ENCODE measurements at regions not wholly inside any gene's neighbourhood (a gene's known extent, or its start where the extent isn't known, plus 50 kb on each side); places are given as distances from the start of the nearest gene placed in this dataset.

- Histone ChIP-seq H3K4me3 (replicated peaks; ENCODE audit: insufficient read depth, low read length) (no peak overlapping the region), H3K27me3 (ENCODE audit: insufficient read depth, poor library complexity, severe bottlenecking) (peaks cover 4% of the 10 kb centered on the region), H3K27ac (replicated peaks) (no peak overlapping the region)
- DNase-seq (ENCODE audit: low read depth in 1 of 2, low spot score in 1 of 2) = no peak
- TF ChIP-seq REST (IDR thresholded peaks at IDR 0.05; ENCODE audit: insufficient replicate concordance, low read depth) (no peak), CTCF (IDR thresholded peaks at IDR 0.05; ENCODE audit: insufficient read depth, low read length) (no peak), POLR2AphosphoS5 (IDR thresholded peaks at IDR 0.05; ENCODE audit: low read depth) (no peak), GABPA (IDR thresholded peaks at IDR 0.05; ENCODE audit: low read depth) (no peak), SPI1 (IDR thresholded peaks at IDR 0.05; ENCODE audit: borderline replicate concordance, low read depth) (no peak)
Measured at GRCh38 chr5:6838736-6839135, 125.5 kb downstream of the TENT4A start.

GRCh38 chr5:6840136-6840793 is 127.0 kb downstream of the TENT4A start:
- Histone ChIP-seq H3K27me3 (ENCODE audit: insufficient read depth, poor library complexity, severe bottlenecking) (peaks cover 4% of the 10 kb centered on the region), H3K4me3 (replicated peaks; ENCODE audit: insufficient read depth, low read length) (no peak overlapping the region), H3K27ac (replicated peaks) (no peak overlapping the region)
- TF ChIP-seq CTCF (IDR thresholded peaks at IDR 0.05; ENCODE audit: insufficient read depth, low read length) (no peak), POLR2AphosphoS5 (IDR thresholded peaks at IDR 0.05; ENCODE audit: low read depth) (no peak), SPI1 (IDR thresholded peaks at IDR 0.05; ENCODE audit: borderline replicate concordance, low read depth) (no peak), REST (IDR thresholded peaks at IDR 0.05; ENCODE audit: insufficient replicate concordance, low read depth) (no peak)
- DNase-seq (ENCODE audit: low read depth in 1 of 2, low spot score in 1 of 2) = no peak

GRCh38 chr5:6843335-6843734 is 130.1 kb downstream of the TENT4A start:
- no peak for DNase-seq (ENCODE audit: low read depth in 1 of 2, low spot score in 1 of 2)
- no peak overlapping the region for H3K27ac ChIP-seq (replicated peaks)
- no peak overlapping the region for H3K4me3 ChIP-seq (replicated peaks; ENCODE audit: insufficient read depth, low read length)
- TF ChIP-seq GABPA (IDR thresholded peaks at IDR 0.05; ENCODE audit: low read depth) = no peak
- no peak for TF ChIP-seq REST (IDR thresholded peaks at IDR 0.05; ENCODE audit: insufficient replicate concordance, low read depth)
- no peak for TF ChIP-seq SPI1 (IDR thresholded peaks at IDR 0.05; ENCODE audit: borderline replicate concordance, low read depth)
- no peak for TF ChIP-seq CTCF (IDR thresholded peaks at IDR 0.05; ENCODE audit: insufficient read depth, low read length)
- peaks cover 4% of the 10 kb centered on the region for H3K27me3 ChIP-seq (ENCODE audit: insufficient read depth, poor library complexity, severe bottlenecking)
